KMS-11 (cell line): ENCODE measurements at regions not wholly inside any gene's neighbourhood (a gene's known extent, or its start where the extent isn't known, plus 50 kb on each side); places are given as distances from the start of the nearest gene placed in this dataset.

Experiments used
- H2AFZ ChIP-seq: fragments of 200-600 bp; sonication (generic); 2 replicates; pipeline ENCODE4 v1.6.1; 2016; ENCODE audit warnings: antibody characterized with exemption, mixed run types, low read depth
- H3K27ac ChIP-seq: fragments of 200-600 bp; sonication (generic); 2 replicates; pipeline ENCODE4 v1.6.1; 2016; ENCODE audit warnings: mild to moderate bottlenecking, mixed run types
- H3K27me3 ChIP-seq: fragments of 200-600 bp; sonication (generic); 2 replicates; pipeline ENCODE4 v1.6.1; 2017; ENCODE audit warnings: mild to moderate bottlenecking, low read depth, mixed run types, moderate library complexity; ENCODE audit not compliant: insufficient read depth
- H3K36me3 ChIP-seq: fragments of 200-600 bp; sonication (generic); 2 replicates; pipeline ENCODE4 v1.6.1; 2017; ENCODE audit warnings: mild to moderate bottlenecking, mixed run types; ENCODE audit not compliant: insufficient read depth
- H3K4me1 ChIP-seq: fragments of 200-600 bp; sonication (generic); 2 replicates; pipeline ENCODE4 v1.6.1; 2016; ENCODE audit warnings: mild to moderate bottlenecking, low read depth, mixed run types; ENCODE audit not compliant: poor library complexity, severe bottlenecking
- H3K4me2 ChIP-seq: fragments of 200-600 bp; sonication (generic); 2 replicates; pipeline ENCODE4 v1.7.0; 2016; ENCODE audit warnings: mild to moderate bottlenecking, mixed run types
- H3K4me3 ChIP-seq: fragments of 200-600 bp; sonication (generic); IDR thresholded peaks from 2 replicates; pipeline ENCODE4 v1.6.1; 2017; ENCODE audit warnings: low read depth, low read length, mixed read lengths; ENCODE audit not compliant: insufficient read depth
- H3K79me2 ChIP-seq: fragments of 200-600 bp; sonication (generic); 2 replicates; pipeline ENCODE4 v1.6.1; 2016; ENCODE audit warnings: low read depth, mixed run types; ENCODE audit not compliant: insufficient read depth
- H3K9ac ChIP-seq: fragments of 200-600 bp; sonication (generic); 2 replicates; pipeline ENCODE4 v1.6.1; 2016; ENCODE audit warnings: mild to moderate bottlenecking, mixed run types
- H4K20me1 ChIP-seq: fragments of 200-600 bp; sonication (generic); 2 replicates; pipeline ENCODE4 v1.6.1; 2016; ENCODE audit warnings: mild to moderate bottlenecking, mixed run types; ENCODE audit not compliant: insufficient read depth
- CTCF ChIP-seq: fragments of 200-600 bp; sonication (generic); conservative IDR thresholded peaks from 2 replicates; pipeline ENCODE4 v1.6.1; 2017; ENCODE audit warnings: low read depth, mild to moderate bottlenecking, antibody characterized with exemption, low read length, moderate library complexity, mixed read lengths

GRCh38 chr10:78653555-78653954 lies 415.2 kb upstream of the ZMIZ1 start:
- no peaks in the 10 kb centered on the region for H3K79me2 ChIP-seq
- H3K9ac ChIP-seq = no peak overlapping the region
- no peak overlapping the region for H3K4me2 ChIP-seq
- no peaks in the 10 kb centered on the region for H3K27me3 ChIP-seq
- H3K4me1 ChIP-seq = no peaks in the 10 kb centered on the region
- H2AFZ ChIP-seq = no peak overlapping the region
- no peak overlapping the region for H3K4me3 ChIP-seq
- no peak for TF ChIP-seq CTCF
- no peaks in the 10 kb centered on the region for H4K20me1 ChIP-seq
- no peak overlapping the region for H3K27ac ChIP-seq
- no peaks in the 10 kb centered on the region for H3K36me3 ChIP-seq

- H3K27me3 ChIP-seq = no peaks in the 10 kb centered on the region
Observed at GRCh38 chr10:78654047-78654590, 414.6 kb upstream of the ZMIZ1 start.

GRCh38 chr10:78655979-78656378 lies 412.8 kb upstream of the ZMIZ1 start:
- Histone ChIP-seq H3K79me2 (no peaks in the 10 kb centered on the region), H3K36me3 (no peaks in the 10 kb centered on the region), H4K20me1 (no peaks in the 10 kb centered on the region), H3K4me3 (no peak overlapping the region), H3K4me1 (no peaks in the 10 kb centered on the region), H3K9ac (no peak overlapping the region), H3K27me3 (no peaks in the 10 kb centered on the region), H2AFZ (no peak overlapping the region), H3K4me2 (no peak overlapping the region), H3K27ac (no peak overlapping the region)
- no peak for TF ChIP-seq CTCF

More at GRCh38 chr10:78654047-78654590, 414.6 kb upstream of the ZMIZ1 start:
- Histone ChIP-seq H3K36me3 (no peaks in the 10 kb centered on the region), H2AFZ (no peak overlapping the region), H3K27ac (no peak overlapping the region), H3K79me2 (no peaks in the 10 kb centered on the region), H3K4me1 (no peaks in the 10 kb centered on the region), H3K4me3 (no peak overlapping the region), H4K20me1 (no peaks in the 10 kb centered on the region), H3K9ac (no peak overlapping the region), H3K4me2 (no peak overlapping the region)
- no peak for TF ChIP-seq CTCF

- no peaks in the 10 kb centered on the region for H3K27me3 ChIP-seq
- no peaks in the 10 kb centered on the region for H3K36me3 ChIP-seq
- H3K4me3 ChIP-seq = no peak overlapping the region
- no peaks in the 10 kb centered on the region for H3K79me2 ChIP-seq
- no peak overlapping the region for H3K4me2 ChIP-seq
- no peak for TF ChIP-seq CTCF
- H3K9ac ChIP-seq = no peak overlapping the region
- no peaks in the 10 kb centered on the region for H3K4me1 ChIP-seq
- H3K27ac ChIP-seq = no peak overlapping the region
- no peaks in the 10 kb centered on the region for H4K20me1 ChIP-seq
- H2AFZ ChIP-seq = no peak overlapping the region
Observed at GRCh38 chr10:78656417-78657162, 412.2 kb upstream of the ZMIZ1 start.
